Glomerular endothelial cell (primary cell): ENCODE measurements at regions not wholly inside any gene's neighbourhood (a gene's known extent, or its start where the extent isn't known, plus 50 kb on each side); places are given as distances from the start of the nearest gene placed in this dataset.

Experiments used
- DNase-seq: peaks from one replicate; pipeline ENCODE4 v3.0.0-alpha.2; 2011; ENCODE audit warnings: low read depth, low spot score; ENCODE audit errors: extremely low read depth

DNA sequence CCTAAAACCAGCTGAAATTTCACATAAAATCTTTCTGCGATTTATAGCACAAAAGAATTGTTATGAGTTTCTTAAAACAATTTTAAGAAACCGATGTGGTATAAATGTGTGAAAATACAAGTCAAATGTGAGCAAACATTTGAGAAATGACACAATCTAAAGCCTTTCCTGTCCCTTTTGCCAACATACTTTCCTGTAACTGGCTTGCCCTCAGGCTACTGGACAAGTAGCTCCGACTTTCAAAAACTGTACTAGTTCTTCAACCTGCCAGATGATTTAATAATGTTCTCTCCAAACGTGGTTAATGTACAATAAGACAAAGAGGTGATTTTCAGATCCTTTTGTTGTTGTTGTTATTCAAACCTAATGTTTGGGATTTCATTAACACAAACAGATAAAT, 105.9 kb upstream of the ARHGEF26 start:
- DNase-seq: no peak

DNA sequence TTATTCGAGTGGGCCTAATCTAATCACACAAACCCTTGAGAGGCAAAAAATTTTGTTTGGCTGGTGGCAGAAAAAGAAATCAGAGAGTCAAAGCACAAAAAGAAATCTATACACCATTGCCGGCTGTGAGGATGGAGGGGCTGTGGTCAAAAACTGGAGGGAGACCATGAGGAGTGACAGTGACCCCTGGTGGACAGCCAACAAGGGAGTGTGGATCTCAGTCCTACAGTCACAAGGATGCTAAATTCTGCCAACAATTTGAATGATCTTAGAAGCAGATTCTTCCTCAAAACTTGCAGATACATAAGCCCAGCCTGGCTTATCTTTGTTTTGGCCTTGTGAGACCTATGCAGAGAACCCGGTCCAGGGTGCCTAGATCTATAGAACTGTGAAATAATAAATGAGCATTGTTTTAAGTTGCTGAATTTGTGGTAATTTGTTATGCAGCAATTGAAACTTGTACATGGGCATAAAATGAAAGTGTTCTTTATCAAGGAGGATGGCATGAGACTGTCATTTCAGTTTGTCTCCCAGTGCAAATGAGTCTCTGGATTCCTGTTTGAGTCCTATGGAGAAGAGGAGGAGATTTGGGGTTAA, 103.0 kb upstream of the ARHGEF26 start:
- no peak for DNase-seq

DNA sequence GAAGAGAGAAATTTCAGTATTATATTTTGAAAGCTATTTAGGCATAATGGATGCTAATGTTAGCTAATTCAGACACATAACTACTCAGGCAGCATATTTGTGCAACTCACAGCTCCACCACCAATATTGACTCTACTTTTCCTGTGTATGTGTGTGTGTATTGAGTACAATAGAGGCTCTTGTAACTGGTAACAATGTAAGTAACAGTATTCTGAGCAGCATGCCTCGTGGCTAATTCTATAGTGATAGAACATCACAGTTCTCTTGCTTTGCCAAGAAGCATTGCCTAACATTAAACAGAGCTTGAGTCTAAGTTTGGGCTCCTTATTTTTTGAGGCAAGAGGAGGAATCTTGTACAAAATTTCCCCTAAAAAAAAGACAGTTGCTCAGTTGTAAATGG, 98.6 kb upstream of the ARHGEF26 start:
- DNase-seq: no peak

DNA sequence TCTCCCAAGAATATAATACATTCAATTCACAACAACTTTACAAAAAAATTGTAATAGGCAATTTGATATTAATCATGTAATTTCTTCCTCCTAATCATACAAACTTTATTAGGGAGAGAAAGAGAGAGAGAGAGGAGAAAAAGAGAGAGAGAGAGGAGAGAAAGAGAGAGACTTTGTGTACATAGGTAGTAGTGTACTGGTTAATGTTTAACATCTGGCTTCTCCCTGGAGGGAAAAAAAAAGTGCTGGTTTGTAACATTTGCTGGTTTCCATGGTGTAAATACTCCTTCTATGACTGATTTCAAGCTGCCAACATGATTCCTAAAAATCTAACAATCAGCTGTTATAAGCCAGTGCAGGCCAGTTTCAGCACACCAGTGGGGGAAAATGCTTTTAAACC, 98.0 kb upstream of the ARHGEF26 start:
- DNase-seq: no peak

DNA sequence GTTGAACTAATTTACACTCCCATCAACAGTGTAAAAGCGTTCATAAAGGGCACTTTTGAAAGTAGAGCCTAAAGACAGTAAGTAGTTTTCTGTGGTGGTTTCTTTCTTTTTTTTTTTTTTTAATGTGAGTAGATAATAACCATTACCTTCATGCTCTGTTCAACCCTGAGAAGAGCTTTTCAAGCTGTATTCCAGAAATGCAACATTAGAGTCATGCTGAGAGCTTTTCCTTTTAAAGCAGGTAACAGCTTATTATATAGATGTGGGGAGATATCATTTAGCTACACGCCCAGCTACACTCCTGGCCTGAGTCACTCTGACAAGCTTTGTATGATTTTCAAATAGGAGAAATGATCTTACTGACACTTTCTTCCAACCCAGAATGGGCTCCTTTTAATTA, 96.2 kb upstream of the ARHGEF26 start:
- DNase-seq: no peak

DNA sequence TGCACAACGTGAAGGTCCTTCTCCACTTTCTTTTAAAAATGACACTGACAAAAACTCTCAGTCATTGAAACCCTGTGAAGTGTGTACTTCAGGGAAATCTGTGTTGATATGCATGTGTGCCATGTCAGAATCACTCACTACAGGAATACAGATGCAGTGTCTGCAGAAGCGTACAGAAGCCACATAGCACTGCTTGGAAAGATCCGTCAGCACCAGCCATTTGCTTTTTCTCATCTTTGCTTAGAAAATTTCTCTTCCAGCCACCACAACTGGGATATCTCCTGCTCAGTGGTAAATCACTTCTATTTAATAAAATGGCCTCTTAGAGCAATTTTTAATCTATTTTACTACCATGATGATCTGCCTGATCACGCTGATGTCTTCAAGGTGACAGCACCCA, 91.3 kb upstream of the ARHGEF26 start:
- DNase-seq: no peak

DNA sequence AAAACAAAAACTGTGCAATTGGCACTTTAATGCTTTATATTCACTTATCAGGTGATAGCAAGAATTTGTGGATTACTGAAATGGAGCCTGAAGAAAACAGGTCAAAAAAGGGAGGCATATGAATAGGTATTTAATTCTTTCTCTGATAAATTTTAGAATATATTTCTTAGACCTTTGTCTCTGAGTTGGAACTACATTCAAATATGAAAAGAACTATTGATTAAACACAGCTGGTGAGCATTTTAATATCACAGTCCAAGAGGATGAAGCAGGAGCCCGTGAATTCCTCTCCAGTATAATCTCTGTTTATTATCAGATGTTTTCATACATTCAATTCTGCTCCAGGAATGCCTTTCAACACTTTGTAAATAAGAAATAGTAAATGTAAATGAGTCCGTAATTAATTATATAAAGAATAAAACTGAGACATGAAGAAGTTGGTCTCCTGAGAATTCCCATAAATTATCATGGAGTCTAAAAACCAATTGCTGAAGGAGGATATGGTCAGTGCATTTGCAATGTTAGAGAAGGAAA, 86.3 kb upstream of the ARHGEF26 start:
- DNase-seq: no peak

DNA sequence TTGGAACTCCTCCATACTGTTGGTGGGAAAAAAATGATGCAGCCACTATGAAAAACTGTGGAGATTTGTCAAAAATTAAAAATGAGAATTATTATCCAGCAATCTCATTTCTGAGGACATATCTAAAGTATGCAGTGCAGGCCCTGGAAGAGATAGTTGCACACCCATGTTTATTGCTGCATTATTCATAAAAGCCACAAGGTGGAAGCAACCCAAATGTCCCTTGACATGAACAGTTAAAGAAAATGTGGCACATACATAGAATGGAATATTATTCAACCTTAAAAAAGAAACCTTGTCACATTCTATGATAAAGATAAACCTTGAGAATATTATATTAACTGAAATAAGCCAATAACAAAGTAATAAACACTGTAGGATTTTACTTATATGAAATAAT, 80.9 kb upstream of the ARHGEF26 start:
- DNase-seq: no peak

DNA sequence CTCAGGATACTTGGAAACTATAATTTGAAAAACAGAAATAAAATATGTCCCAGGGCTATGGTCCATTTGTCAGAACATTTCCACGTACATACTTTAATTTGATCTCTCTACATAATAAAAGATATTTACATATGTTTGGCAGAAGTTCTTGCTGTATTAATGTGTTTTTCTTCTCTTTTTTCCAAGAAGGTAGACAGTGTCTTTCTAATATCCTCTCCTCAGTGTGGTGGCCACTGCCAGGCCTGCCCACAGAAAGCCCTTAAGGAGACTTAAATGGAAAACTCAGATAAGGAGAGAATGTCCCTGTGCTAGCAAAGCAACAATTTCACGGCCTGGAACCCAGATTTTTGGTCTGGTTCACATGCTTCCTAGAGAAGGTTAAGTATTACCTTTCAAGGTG, 76.5 kb upstream of the ARHGEF26 start:
- no peak for DNase-seq

DNA sequence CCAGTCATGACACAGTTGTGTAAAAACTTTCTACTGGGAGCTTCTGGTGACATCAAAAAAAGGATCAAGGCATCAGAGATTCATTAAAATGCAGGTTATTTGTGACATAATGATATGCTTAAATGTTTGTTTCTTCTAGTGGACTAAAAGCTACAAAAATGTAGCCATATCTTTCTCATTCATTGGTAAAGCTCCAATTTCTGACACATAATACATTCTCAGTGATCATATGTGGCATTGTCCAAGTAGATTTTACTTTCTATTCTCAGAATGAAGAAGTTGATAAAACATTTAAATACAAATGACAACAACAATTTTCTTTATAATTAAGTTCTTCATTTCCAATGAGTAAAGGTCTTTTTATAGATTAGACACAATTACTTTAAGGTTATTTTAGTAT, 71.0 kb upstream of the ARHGEF26 start:
- no peak for DNase-seq

DNA sequence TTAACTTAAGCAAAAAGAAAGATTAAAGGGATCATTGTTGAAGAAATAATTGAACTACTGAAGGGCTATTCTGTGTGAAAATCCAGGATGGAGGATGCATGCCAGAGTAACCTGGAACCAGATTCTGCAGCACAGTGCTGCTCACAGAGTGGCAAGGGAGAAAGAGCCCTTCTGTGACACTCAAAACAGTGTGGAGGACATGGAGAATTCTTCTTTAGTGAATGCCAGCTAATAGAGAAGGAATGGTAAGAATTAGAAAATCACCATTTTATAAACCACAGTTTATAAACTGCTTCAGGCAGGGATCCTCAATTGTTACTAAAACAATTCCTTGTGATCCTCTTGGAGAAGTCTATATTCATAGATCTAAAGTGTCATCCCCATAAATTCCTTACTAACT, 70.4 kb upstream of the ARHGEF26 start:
- DNase-seq: no peak

DNA sequence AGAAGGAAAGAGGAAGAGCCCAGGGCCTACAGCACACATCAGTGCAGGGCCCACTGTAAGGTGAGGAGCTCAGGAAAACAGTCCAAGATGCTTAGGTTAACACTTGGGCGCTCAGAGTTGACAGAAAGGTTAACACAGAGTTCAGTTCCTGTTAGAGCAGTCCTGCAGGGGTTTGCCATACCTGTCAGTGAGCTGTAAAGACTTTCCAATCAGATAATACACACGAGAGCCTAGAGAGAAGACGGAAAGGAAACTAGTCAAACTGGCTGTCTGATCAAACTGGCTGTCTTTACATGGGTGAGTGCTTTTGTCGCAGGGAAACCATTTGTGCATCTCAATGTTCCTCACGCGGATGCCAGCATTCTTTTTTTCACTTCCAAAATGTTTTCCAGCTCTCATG, 61.4 kb upstream of the ARHGEF26 start:
- no peak for DNase-seq

DNA sequence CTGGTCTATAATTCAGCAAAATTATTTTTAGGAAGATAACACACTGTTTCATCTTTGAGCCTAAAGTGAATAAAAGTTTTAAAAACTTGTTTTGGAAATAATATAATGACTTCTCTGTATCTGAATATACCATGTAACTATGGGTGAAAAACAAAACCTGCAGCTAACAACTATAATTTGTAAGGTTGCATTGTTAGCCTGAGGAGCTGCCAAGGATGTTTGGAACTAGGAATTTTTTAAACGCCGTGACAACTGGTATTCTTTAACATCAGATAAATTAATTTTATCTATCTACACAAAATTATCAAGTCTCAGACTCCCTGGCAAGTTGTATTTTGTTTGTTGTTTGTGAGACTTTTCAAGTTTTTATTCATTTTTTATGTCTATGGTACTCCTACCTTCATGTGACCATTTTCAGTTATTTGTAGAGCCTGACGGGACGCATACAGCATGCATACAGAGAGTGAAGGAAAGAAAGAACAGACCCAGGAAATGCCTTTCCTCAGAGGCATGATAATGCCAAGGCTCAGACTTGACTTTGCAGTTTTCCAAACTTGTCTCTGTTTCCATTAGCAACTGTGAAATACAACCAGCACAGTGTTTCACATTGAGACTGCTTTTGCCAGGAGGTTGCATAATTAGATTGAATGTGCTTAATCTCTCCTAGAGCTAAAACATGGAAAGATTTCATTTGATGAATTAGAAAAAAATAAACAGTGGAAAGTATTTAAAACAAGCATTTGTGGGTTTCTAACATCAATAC, 60.8 kb upstream of the ARHGEF26 start:
- DNase-seq: no peak

DNA sequence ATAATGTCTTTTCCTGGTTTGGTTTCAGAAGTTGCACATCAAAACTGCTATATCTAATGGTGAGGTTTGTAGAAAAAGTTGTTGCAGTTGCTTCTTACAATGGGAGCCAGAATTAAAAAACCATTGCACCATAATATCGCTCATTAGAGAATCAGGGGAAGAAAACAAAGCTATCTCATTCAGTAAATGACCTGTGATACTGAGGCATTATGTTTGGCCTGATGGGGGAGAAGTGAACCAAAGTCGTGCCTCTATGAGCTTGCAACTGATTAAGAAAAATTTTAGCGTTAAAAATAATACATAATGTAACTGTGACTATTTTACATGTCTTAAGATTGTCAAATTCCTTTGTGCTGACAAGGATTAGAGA, 60.2 kb upstream of the ARHGEF26 start:
- DNase-seq: no peak

DNA sequence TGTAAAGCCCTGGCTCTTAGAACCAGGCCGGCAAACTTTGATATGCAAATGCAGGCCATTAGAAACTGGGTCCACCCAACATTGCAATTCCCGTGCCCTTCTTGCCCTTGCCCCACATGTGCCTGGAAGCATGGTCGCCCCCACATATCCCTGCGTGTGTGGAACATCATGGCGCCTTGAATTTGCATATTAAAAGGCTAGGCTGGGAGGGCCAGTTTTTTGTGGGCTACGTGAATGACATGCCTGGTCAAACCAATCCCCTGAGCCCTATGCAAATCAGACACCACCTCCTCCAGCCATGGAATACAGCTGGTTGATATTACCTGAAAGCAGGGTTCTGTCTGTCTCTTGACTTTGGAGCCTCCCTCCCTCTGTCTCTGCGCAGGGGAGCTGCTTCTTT, 58.7 kb upstream of the ARHGEF26 start:
- no peak for DNase-seq

DNA sequence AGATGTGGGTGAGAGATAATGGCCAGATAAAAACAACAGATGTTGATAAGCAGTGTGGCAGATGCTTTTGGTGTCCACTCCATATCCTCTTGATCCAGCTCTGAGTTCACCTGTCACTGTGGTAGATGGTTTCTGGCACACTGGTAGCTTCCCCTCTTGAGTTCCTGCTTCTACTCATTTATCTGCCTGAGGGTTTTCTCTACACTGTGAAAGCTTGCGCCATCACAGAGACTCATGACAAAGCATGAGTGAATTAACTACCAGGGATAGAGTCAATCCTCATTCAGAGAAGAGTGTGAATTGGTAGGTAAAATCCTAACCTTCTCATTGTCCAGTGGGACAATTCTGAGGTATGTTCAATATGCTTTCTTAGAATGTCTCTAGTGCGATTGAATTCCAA, 50.0 kb upstream of the ARHGEF26 start:
- no peak for DNase-seq
